GM12872 (cell line): ENCODE measurements at regions not wholly inside any gene's neighbourhood (a gene's known extent, or its start where the extent isn't known, plus 50 kb on each side); places are given as distances from the start of the nearest gene placed in this dataset.

Experiments
- TF ChIP-seq, protein P1 (sequence below): IDR thresholded peaks from 3 replicates; pipeline ENCODE4 v1.5.1; 2011; ENCODE audit warnings: low read depth, mild to moderate bottlenecking, low read length, moderate library complexity; ENCODE audit not compliant: insufficient read depth

DNA sequence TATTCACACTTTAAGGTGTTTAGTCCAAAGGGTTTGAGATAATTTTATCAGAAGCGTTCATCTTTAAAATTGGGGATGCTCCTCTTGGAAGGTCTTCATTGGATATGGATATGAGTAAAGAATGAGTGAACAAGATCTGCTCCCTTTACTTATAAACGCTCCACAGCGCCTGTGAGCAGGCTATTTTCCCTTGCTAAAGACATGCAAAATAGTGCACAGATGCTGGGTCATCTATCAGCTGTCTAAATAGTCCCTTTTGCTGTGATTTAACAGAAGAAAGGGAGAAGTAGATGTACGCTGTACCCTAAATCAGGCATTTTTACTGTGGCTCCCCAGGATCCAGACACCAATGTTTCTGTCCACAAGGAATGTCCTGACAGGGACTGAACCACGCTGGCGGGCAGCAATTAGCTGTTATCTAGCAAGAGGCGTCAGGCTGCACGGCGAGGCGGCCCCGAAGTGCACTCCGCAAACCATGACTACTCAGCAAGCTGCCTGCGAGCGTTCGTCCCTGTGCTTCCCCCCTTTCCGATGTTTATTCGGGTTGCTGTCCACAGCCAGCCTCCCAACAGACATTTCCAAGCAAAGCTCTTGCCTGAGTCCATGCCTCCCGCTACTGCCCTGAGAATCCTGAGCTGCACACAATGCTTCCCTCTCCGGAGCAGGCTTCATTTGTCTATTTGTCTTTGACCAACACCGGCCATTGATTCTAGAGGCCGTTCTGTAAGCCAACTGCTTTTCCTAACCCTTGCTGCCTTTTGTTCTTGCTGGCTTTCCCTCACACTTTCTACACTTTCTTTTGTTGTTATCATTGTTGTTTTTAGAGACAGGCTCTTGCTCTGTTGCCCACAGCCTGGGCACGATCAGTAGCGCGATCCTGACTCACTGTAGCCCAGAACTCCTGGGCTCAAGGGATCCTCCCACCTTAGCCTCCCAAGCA is 55.7 kb upstream of the CNEP1R1 start:
- TF ChIP-seq, protein P1, sequence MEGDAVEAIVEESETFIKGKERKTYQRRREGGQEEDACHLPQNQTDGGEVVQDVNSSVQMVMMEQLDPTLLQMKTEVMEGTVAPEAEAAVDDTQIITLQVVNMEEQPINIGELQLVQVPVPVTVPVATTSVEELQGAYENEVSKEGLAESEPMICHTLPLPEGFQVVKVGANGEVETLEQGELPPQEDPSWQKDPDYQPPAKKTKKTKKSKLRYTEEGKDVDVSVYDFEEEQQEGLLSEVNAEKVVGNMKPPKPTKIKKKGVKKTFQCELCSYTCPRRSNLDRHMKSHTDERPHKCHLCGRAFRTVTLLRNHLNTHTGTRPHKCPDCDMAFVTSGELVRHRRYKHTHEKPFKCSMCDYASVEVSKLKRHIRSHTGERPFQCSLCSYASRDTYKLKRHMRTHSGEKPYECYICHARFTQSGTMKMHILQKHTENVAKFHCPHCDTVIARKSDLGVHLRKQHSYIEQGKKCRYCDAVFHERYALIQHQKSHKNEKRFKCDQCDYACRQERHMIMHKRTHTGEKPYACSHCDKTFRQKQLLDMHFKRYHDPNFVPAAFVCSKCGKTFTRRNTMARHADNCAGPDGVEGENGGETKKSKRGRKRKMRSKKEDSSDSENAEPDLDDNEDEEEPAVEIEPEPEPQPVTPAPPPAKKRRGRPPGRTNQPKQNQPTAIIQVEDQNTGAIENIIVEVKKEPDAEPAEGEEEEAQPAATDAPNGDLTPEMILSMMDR = no peak

DNA sequence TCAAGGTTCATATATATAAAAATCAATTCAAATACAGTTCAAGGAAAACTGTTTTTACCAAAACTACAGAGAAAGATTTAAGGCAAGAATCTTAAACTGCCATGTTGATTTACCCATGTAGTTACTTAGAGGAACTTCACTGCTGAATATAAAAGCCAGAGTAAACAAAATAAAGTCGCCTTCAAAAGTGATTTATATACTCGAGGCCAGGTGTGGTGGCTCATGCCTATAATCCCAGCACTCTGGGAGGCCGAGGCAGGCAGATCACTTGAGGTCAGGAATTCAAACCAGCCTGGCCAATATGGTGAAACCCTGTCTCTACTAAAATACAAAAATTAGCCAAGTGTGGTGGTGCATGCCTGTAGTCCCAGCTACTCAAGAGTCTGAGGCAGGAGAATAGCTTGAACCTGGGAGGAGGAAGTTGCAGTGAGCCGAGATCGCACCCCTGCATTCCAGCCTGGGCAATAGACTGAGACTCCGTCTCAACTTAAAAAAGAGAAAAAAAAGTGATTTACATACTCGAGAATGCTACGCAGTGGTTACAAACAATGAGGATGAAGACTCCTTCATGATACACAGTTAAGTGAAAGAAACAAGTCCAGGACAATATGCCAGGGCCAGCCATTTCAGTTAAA is 54.1 kb upstream of the CNEP1R1 start:
- TF ChIP-seq, protein P1 = no peak

DNA sequence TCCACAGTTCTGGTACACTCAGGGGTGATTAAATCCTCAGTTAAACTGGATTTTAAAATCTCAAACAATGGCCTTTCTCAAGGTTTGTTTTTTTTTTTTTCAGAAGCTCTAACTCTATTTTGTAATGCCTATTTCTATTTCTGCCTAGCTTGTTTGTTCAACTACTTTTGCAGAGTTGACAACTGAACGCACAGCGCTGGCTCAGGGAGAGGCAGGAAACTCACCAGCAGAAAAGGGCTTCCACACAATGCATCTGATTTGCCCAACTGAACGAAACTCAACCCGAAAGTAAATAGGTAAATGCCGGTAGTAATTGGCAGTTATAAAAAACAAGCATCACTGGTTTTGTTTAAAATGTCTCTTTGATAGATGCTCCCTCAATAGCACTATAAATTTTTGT is 52.7 kb upstream of the CNEP1R1 start:
- TF ChIP-seq, protein P1 = no peak

DNA sequence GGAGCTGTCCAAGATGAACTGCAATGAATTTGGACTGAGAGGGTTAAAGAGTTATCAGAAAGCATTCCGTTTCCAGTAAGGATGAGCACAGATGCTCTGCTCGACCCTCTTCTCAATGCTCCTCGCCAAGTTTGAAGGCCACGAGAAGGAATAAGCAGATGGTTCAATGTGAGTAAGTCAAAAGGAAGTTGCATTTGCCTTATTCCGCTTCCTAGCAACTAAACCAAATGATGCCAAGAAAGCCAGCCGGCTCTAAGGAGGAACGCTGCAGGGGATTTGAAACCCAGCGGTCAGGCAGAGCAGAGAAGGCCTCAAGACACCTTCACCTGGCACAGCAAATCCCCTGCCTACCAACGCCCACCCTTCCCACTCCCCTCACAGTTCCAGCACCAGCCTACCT is 52.1 kb upstream of the CNEP1R1 start:
- TF ChIP-seq, protein P1 = no peak
